ENCODE measurements at regions not wholly inside any gene's neighbourhood (a gene's known extent, or its start where the extent isn't known, plus 50 kb on each side); places are given as distances from the start of the nearest gene placed in this dataset.

- TF ChIP-seq ZBTB4 (CRISPR knock-in tag; IDR thresholded peaks at IDR 0.05) = no peak
- TF ChIP-seq CREB1 (IDR thresholded peaks at IDR 0.05; ENCODE audit: low read depth) = no peak
- no peak for TF ChIP-seq NFYA (IDR thresholded peaks at IDR 0.05; ENCODE audit: borderline replicate concordance, low read depth, low read length)
- no peak for TF ChIP-seq ZNF207 (IDR thresholded peaks at IDR 0.05; ENCODE audit: borderline replicate concordance)
- TF ChIP-seq YY1 (IDR thresholded peaks at IDR 0.05; ENCODE audit: low read depth, low read length) = no peak
- TF ChIP-seq ATF2 (IDR thresholded peaks at IDR 0.05; ENCODE audit: low read length) = no peak
- no peak for TF ChIP-seq MTA2 (IDR thresholded peaks at IDR 0.05; ENCODE audit: low read depth)
- no peak for TF ChIP-seq CTCF (IDR thresholded peaks at IDR 0.05 in 2 of 3, conservative IDR thresholded peaks at IDR 0.05 in 1 of 3; ENCODE audit: control insufficient read depth in 2 of 3, extremely low read depth in 1 of 3, insufficient read depth in 1 of 3, low read depth in 3 of 3, low read length in 3 of 3)
- no peak for TF ChIP-seq JUNB (IDR thresholded peaks at IDR 0.05)
- TF ChIP-seq PBX3 (IDR thresholded peaks at IDR 0.05; ENCODE audit: insufficient replicate concordance, low read depth, low read length) = no peak
Observed at GRCh38 chr1:101080859-101081258, 55.3 kb upstream of the DPH5 start (continued).
